C1 segment of cervical spinal cord (tissue), 14 donors: ENCODE measurements at regions not wholly inside any gene's neighbourhood (a gene's known extent, or its start where the extent isn't known, plus 50 kb on each side); places are given as distances from the start of the nearest gene placed in this dataset.

Source experiments
- DNase-seq, 14 donors: peaks; one replicate each; lab custom pipeline; 2025; lab: John Stamatoyannopoulos, UW

GRCh38 chr12:88648625-88649024 lies 68.4 kb upstream of the KITLG start:
- no peak for DNase-seq

- no peak for DNase-seq
Observed at GRCh38 chr12:88646824-88647223, 66.6 kb upstream of the KITLG start.

GRCh38 chr12:88645816-88646215 lies 65.5 kb upstream of the KITLG start:
- DNase-seq, result no peak

GRCh38 chr12:88644946-88645702 lies 64.9 kb upstream of the KITLG start:
- DNase-seq, result no peak

- DNase-seq, result no peak
Observed at GRCh38 chr12:88643685-88644084, 63.4 kb upstream of the KITLG start.

- DNase-seq, result no peak
Observed at GRCh38 chr12:88642675-88643431, 62.6 kb upstream of the KITLG start.

GRCh38 chr12:88638966-88639760 lies 58.9 kb upstream of the KITLG start:
- no peak for DNase-seq

GRCh38 chr12:88638388-88638787 lies 58.1 kb upstream of the KITLG start:
- DNase-seq, result no peak

- no peak for DNase-seq
Observed at GRCh38 chr12:88634008-88634407, 53.7 kb upstream of the KITLG start.

GRCh38 chr12:88633312-88633711 lies 53.0 kb upstream of the KITLG start:
- DNase-seq, result no peak

GRCh38 chr12:88630561-88630960 lies 50.3 kb upstream of the KITLG start:
- DNase-seq, result no peak
